GM21515 (cell line): ENCODE measurements at regions not wholly inside any gene's neighbourhood (a gene's known extent, or its start where the extent isn't known, plus 50 kb on each side); places are given as distances from the start of the nearest gene placed in this dataset.

Source experiments
- ATAC-seq: cut with Tn5 transposase; IDR thresholded peaks from one replicate; pipeline ENCODE4 v1.9.1; 2021; ENCODE audit not compliant: unreplicated experiment

GRCh38 chr20:24203526-24204183, 215.1 kb upstream of the GGTLC1 start:
- ATAC-seq, result no peak

- ATAC-seq, result no peak
Observed at GRCh38 chr20:24199501-24199900, 210.9 kb upstream of the GGTLC1 start.

GRCh38 chr20:24194143-24194542, 205.6 kb upstream of the GGTLC1 start:
- no peak for ATAC-seq

GRCh38 chr20:24190905-24191304, 202.3 kb upstream of the GGTLC1 start:
- no peak for ATAC-seq

GRCh38 chr20:24185791-24186190, 197.2 kb upstream of the GGTLC1 start:
- ATAC-seq, result no peak

GRCh38 chr20:24181151-24181550, 192.6 kb upstream of the GGTLC1 start:
- ATAC-seq, result no peak

GRCh38 chr20:24169256-24169655, 180.7 kb upstream of the GGTLC1 start:
- no peak for ATAC-seq

GRCh38 chr20:24166412-24166811, 177.8 kb upstream of the GGTLC1 start:
- ATAC-seq, result no peak

- no peak for ATAC-seq
Observed at GRCh38 chr20:24166123-24166381, 177.5 kb upstream of the GGTLC1 start.

GRCh38 chr20:24165301-24166122, 176.9 kb upstream of the GGTLC1 start:
- ATAC-seq, result no peak

- ATAC-seq, result no peak
Observed at GRCh38 chr20:24164360-24164759, 175.8 kb upstream of the GGTLC1 start.

GRCh38 chr20:24163506-24163905, 174.9 kb upstream of the GGTLC1 start:
- no peak for ATAC-seq

GRCh38 chr20:24160563-24161281, 172.1 kb upstream of the GGTLC1 start:
- ATAC-seq, result no peak

- no peak for ATAC-seq
Observed at GRCh38 chr20:24158281-24158680, 169.7 kb upstream of the GGTLC1 start.

GRCh38 chr20:24157213-24157612, 168.6 kb upstream of the GGTLC1 start:
- ATAC-seq, result no peak

- no peak for ATAC-seq
Observed at GRCh38 chr20:24153101-24154040, 164.8 kb upstream of the GGTLC1 start.

- no peak for ATAC-seq
Observed at GRCh38 chr20:24151621-24152294, 163.2 kb upstream of the GGTLC1 start.

GRCh38 chr20:24150406-24150805, 161.8 kb upstream of the GGTLC1 start:
- ATAC-seq, result no peak

GRCh38 chr20:24149881-24150307, 161.3 kb upstream of the GGTLC1 start:
- no peak for ATAC-seq

- no peak for ATAC-seq
Observed at GRCh38 chr20:24149175-24149574, 160.6 kb upstream of the GGTLC1 start.
